A549 (cell line): ENCODE measurements at regions not wholly inside any gene's neighbourhood (a gene's known extent, or its start where the extent isn't known, plus 50 kb on each side); places are given as distances from the start of the nearest gene placed in this dataset.

Source experiments
- CEBPB ChIP-seq, 2 experiments: fragments of >200 bp in 1 of 2; sonication (Bioruptor Twin) in 1 of 2; formaldehyde crosslinking in 1 of 2; IDR thresholded peaks; 2 replicates each; pipeline ENCODE4 v1.6.1; 2012 to 2016
- HOXB13 ChIP-seq: fragments of 250-450 bp; sonication (Bioruptor Pico); IDR thresholded peaks from 2 replicates; pipeline ENCODE4 v1.5.0; 2020; ENCODE audit warnings: low read depth, mild to moderate bottlenecking, moderate library complexity
- MYC ChIP-seq: IDR thresholded peaks from 2 replicates; pipeline ENCODE4 v1.6.1; 2012; ENCODE audit warnings: mild to moderate bottlenecking, inconsistent platforms, low read length, improper control_type of control experiment, borderline replicate concordance
- TP53 ChIP-seq: fragments of 250-450 bp; sonication (Bioruptor Pico); IDR thresholded peaks from 2 replicates; pipeline ENCODE4 v1.5.0; 2021; ENCODE audit warnings: mild to moderate bottlenecking, moderate library complexity
- TF ChIP-seq, protein P1 (sequence below): fragments of >200 bp; sonication (Bioruptor Twin); formaldehyde crosslinking; IDR thresholded peaks from 3 replicates; pipeline ENCODE4 v1.5.1; 2016

DNA sequence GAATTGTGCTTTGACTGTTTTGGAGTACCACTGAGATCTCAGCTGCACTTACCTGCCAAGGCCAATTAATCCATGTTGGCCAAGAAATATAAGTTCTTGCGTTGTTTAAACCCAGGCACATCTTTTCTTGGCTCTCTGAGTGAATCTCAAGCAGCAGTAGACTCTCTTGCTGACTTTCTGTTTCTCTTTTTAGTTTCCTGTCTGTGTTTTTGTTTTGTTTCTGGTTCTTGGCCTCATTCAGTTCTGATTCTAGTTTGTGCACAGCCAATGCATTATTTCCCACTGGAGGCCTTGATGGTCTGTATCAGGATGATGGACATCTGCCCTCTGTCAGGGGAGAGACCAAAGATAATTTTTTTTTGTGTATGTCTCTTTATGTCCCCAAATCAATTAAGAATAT is 379.4 kb downstream of the CDH2 start:
- TF ChIP-seq, protein P1, sequence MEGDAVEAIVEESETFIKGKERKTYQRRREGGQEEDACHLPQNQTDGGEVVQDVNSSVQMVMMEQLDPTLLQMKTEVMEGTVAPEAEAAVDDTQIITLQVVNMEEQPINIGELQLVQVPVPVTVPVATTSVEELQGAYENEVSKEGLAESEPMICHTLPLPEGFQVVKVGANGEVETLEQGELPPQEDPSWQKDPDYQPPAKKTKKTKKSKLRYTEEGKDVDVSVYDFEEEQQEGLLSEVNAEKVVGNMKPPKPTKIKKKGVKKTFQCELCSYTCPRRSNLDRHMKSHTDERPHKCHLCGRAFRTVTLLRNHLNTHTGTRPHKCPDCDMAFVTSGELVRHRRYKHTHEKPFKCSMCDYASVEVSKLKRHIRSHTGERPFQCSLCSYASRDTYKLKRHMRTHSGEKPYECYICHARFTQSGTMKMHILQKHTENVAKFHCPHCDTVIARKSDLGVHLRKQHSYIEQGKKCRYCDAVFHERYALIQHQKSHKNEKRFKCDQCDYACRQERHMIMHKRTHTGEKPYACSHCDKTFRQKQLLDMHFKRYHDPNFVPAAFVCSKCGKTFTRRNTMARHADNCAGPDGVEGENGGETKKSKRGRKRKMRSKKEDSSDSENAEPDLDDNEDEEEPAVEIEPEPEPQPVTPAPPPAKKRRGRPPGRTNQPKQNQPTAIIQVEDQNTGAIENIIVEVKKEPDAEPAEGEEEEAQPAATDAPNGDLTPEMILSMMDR, result no peak
- TF ChIP-seq HOXB13 (CRISPR knock-in tag), result no peak
- TF ChIP-seq TP53 (CRISPR knock-in tag), result no peak
- TF ChIP-seq MYC, result no peak
- no peak for TF ChIP-seq CEBPB (IDR thresholded peaks at IDR 0.05)
